Omental fat pad (tissue), 3 donors: ENCODE measurements at regions not wholly inside any gene's neighbourhood (a gene's known extent, or its start where the extent isn't known, plus 50 kb on each side); places are given as distances from the start of the nearest gene placed in this dataset.

Experiments used
- ATAC-seq: fragments of 150-250 bp; one replicate; pipeline ENCODE4 v1.9.1; 2016; ENCODE audit warnings: mild to moderate bottlenecking, moderate library complexity; ENCODE audit not compliant: low FRiP score
- DNase-seq: peaks from one replicate; pipeline ENCODE4 v3.0.0-alpha.2; 2019; ENCODE audit warnings: low spot score
- TF ChIP-seq, protein P1 (sequence below), 3 donors: fragments of 450-650 bp; IDR thresholded peaks; one replicate each; pipeline ENCODE4 v1.5.1; 2016 to 2017; ENCODE audit warnings: antibody characterized with exemption in 3 of 3, mild to moderate bottlenecking in 3 of 3, moderate library complexity in 2 of 3

DNA sequence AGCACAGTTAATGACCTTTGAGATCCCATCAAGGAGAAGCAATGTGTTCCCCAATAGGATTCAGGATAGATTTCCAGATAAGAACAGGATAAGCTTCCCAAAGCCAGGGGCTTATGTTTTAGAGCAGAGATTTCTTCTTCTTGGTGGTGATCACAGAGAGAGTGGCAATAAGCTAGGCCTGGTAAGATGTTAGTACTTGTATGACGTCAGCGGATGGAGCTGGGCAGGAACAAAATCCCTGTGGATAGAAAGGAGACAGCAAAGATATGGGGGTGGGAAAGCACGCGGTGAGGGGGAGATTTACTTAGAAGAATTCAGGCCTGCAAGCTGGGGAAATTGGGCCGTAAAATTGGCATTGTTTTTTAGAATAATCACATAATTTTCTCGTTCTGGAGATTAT lies 323.0 kb downstream of the MTX2 start:
- no peak for ATAC-seq
- DNase-seq: no peak
- TF ChIP-seq, protein P1, sequence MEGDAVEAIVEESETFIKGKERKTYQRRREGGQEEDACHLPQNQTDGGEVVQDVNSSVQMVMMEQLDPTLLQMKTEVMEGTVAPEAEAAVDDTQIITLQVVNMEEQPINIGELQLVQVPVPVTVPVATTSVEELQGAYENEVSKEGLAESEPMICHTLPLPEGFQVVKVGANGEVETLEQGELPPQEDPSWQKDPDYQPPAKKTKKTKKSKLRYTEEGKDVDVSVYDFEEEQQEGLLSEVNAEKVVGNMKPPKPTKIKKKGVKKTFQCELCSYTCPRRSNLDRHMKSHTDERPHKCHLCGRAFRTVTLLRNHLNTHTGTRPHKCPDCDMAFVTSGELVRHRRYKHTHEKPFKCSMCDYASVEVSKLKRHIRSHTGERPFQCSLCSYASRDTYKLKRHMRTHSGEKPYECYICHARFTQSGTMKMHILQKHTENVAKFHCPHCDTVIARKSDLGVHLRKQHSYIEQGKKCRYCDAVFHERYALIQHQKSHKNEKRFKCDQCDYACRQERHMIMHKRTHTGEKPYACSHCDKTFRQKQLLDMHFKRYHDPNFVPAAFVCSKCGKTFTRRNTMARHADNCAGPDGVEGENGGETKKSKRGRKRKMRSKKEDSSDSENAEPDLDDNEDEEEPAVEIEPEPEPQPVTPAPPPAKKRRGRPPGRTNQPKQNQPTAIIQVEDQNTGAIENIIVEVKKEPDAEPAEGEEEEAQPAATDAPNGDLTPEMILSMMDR (IDR thresholded peaks at IDR 0.05): no peak

DNA sequence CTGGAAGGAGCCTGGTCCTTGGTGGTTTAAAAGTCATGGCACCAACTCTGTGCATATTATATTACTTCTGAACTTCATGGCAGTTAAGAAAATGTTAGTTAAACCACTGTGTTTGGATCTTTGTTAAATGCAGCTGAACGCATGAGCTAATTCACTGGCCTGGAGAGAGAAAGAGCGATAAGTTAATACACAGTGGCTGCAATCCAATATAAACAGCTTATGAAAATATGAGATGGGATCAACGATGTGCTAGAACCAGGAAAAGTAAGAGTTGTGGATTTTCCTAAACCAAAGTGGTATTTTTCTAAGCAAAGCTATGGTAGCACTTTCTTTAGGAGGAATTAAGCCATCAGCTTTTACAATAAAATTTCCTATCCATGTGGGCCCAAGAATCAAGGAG lies 326.7 kb downstream of the MTX2 start:
- DNase-seq (no peak), ATAC-seq (no peak)
- TF ChIP-seq, protein P1 (IDR thresholded peaks at IDR 0.05): no peak

DNA sequence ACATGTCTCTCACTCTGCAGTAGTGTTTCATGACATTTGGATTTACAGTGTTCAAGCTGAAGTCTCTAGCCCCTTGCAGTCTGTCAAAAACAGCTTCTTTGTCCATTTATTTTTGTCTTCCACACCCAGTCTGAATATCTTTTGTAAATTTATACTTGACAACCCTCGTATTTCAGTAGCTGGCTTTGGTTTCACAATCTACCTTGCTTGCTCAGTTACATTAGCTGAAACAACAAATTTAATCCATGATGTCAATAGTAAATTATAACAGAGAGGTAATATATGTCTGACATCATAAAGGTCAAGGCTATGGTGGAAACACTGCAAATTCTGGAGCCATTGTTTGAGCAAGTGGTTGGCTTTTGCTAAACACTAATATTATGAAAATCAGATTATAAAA lies 328.7 kb downstream of the MTX2 start:
- no peak for DNase-seq

DNA sequence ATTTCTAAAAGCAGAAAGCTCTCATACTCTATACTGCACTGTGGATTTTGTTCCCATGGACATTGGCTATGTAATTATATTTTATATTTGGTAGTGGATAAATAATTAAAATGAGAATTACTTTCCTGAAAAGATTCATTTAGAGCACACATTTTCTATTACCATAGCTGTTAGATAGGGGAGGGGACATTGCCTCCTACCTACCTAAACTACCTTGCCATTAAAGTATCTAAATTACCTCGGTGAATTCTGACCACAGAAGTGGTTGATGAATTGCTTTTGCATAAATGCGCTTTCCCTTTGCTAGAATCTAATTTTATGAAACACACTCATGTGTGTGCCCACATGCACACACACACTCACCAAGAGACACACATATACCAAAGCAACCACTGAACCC lies 329.1 kb downstream of the MTX2 start:
- TF ChIP-seq, protein P1 (IDR thresholded peaks at IDR 0.05): no peak
- ATAC-seq (no peak), DNase-seq (no peak)

More for the DNA sequence above, 328.7 kb downstream of the MTX2 start:
- TF ChIP-seq, protein P1 (IDR thresholded peaks at IDR 0.05): no peak
- no peak for ATAC-seq

DNA sequence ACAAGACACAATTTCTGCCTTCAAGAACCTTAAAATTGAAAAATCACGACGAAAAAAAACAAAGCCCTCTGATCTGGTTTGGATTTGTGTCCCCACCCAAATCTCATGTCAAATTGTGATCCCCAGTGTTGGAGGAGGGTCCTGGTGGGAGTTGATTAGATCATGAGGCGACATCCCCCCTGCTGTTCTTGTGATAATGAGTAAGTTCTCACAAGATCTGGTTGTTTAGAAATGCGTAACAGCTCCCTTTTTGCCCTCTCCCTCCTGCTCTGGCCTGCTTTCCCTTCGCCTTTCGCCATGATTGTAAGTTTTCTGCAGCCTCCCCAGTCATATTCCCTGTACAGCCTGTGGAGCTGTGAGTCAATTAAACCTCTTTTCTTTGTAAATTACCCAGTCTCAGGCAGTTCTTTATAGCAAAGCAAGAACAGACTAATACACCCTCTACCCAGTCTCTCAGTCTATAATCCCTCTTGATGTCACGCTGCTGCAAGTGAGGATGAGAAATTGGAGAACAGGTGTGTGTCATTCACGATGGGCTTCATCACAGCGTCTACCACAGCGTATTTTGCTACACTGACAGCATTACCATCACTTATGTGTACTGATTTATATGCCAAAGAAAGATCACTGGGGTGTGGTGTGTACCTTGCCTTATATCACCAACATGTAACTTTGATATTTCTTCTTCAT lies 330.7 kb downstream of the MTX2 start:
- no peak for DNase-seq
- TF ChIP-seq, protein P1 (IDR thresholded peaks at IDR 0.05): no peak

DNA sequence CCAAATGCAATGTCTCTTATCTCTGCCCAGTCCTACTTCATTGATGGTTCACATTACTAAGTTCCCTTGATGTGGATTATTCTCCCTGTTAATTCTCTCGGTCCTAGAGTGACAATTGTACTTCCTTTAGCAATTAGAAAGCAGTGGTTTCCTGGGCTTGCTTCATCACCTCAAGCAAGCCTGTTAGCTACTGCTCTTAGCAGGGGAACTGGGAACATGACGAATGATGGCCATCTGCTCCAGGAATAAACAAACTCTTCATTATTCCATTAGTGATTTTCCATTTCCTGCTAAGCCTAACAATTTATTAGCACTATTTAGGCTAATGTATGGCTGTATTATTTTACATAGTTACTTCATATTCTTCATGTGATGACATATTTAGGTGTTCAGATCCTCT lies 331.8 kb downstream of the MTX2 start:
- DNase-seq (no peak), ATAC-seq (no peak)
- TF ChIP-seq, protein P1 (IDR thresholded peaks at IDR 0.05): no peak

More for the DNA sequence above, 330.7 kb downstream of the MTX2 start:
- ATAC-seq: no peak

DNA sequence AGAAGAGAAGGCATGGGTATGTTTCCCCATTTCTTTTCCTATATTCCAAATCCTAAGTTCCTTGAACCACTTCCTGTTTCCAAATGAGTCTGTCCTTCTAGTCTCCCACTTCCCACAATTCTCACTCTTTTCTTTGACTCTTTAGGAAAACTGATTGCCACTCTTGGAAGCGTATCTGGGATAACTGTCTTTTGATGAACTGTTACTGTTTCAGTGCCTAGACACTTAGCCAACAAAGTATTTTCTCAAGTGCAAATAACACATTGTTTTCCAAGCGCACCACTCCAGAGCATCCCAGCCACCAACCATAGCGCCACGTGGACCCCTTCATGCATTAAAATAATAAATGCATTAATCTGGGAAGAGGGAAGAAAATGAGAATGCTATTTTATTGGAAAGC lies 342.8 kb downstream of the MTX2 start:
- TF ChIP-seq, protein P1 (IDR thresholded peaks at IDR 0.05): no peak
- DNase-seq (no peak), ATAC-seq (no peak)
